Upper lobe of left lung (tissue), 4 donors: ENCODE measurements at regions not wholly inside any gene's neighbourhood (a gene's known extent, or its start where the extent isn't known, plus 50 kb on each side); places are given as distances from the start of the nearest gene placed in this dataset.

Experiments used
- CTCF ChIP-seq, 6 experiments: fragments of 450-650 bp in 4 of 6; fragments of 200-600 bp in 2 of 6; sonication (generic) in 2 of 6; IDR thresholded peaks; one replicate each; pipeline ENCODE4 v1.5.1; 2016 to 2019; ENCODE audit warnings: antibody characterized with exemption in 6 of 6
- EP300 ChIP-seq, 4 donors: sonication (generic); formaldehyde crosslinking; IDR thresholded peaks; one replicate each; pipeline ENCODE4 v1.5.1; 2017; ENCODE audit warnings: antibody characterized with exemption in 4 of 4, control low read depth in 2 of 4
- POLR2A ChIP-seq, 4 donors: fragments of 450-650 bp; IDR thresholded peaks; one replicate each; pipeline ENCODE4 v1.5.1; 2016 to 2017; ENCODE audit warnings: antibody characterized with exemption in 4 of 4, mild to moderate bottlenecking in 2 of 4
- POLR2AphosphoS5 ChIP-seq, 2 donors: sonication (generic); formaldehyde crosslinking; IDR thresholded peaks; one replicate each; pipeline ENCODE4 v1.5.1; 2017; ENCODE audit warnings: antibody characterized with exemption in 2 of 2

- TF ChIP-seq POLR2A (IDR thresholded peaks at IDR 0.05) (no peak), CTCF (IDR thresholded peaks at IDR 0.05) (no peak), EP300 (IDR thresholded peaks at IDR 0.05) (no peak), POLR2AphosphoS5 (IDR thresholded peaks at IDR 0.05) (no peak)
These were observed 103.4 kb downstream of the SNRPN start for GRCh38 chr15:25058080-25058785.
